ENCODE measurements at regions not wholly inside any gene's neighbourhood (a gene's known extent, or its start where the extent isn't known, plus 50 kb on each side); places are given as distances from the start of the nearest gene placed in this dataset.

GRCh38 chr7:131620673-131621609 lies 64.5 kb upstream of the PODXL start:
- TF ChIP-seq SUZ12 (IDR thresholded peaks at IDR 0.05; ENCODE audit: extremely low read depth, insufficient read depth, insufficient read length) (no peak), YY1 (IDR thresholded peaks at IDR 0.05; ENCODE audit: insufficient read depth, insufficient read length) (no peak)

Measured in NT2/D1 (cell line).